Colonic mucosa (tissue), 4 donors: ENCODE measurements at regions not wholly inside any gene's neighbourhood (a gene's known extent, or its start where the extent isn't known, plus 50 kb on each side); places are given as distances from the start of the nearest gene placed in this dataset.

Experiments
- DNase-seq: peaks from one replicate; pipeline ENCODE4 v3.0.0-alpha.2; 2020
- H3K27ac ChIP-seq: fragments of 200-600 bp; one replicate; pipeline ENCODE4 v1.8.0; 2021
- H3K27me3 ChIP-seq: fragments of 200-600 bp; one replicate; pipeline ENCODE4 v1.8.0; 2021
- H3K36me3 ChIP-seq: fragments of 200-600 bp; one replicate; pipeline ENCODE4 v1.8.0; 2021
- H3K4me1 ChIP-seq: fragments of 200-600 bp; one replicate; pipeline ENCODE4 v1.8.0; 2021; ENCODE audit warnings: mild to moderate bottlenecking
- H3K4me3 ChIP-seq: fragments of 200-600 bp; one replicate; pipeline ENCODE4 v1.8.0; 2021
- H3K9ac ChIP-seq, 2 donors: one replicate each; pipeline ENCODE4 v1.7.0; 2013; ENCODE audit warnings: control low read depth in 2 of 2, low read depth in 2 of 2, low read length in 2 of 2
- H3K9me3 ChIP-seq: fragments of 200-600 bp; one replicate; pipeline ENCODE4 v1.8.0; 2021
- CTCF ChIP-seq: fragments of 200-600 bp; IDR thresholded peaks from one replicate; pipeline ENCODE4 v1.8.0; 2022; ENCODE audit warnings: antibody characterized with exemption, mild to moderate bottlenecking
- intact Hi-C: fragments of 100-400 bp; cut with DNase I; formaldehyde crosslinking; loops from one replicate; pipeline ENCODE4 v1.14.1; 2022
- donor health status: healthy.
- donor health status: DM: no; HTN: no; CAD: no.
- donor health status: DM: no; HTN: no; CAD: no.

GRCh38 chr2:118607641-118608040 lies 239.8 kb downstream of the EN1 start:
- TF ChIP-seq CTCF: no peak
- Histone ChIP-seq H3K27me3 (no peaks in the 10 kb centered on the region), H3K4me1 (no peaks in the 10 kb centered on the region), H3K27ac (no peak overlapping the region), H3K36me3 (no peaks in the 10 kb centered on the region), H3K4me3 (no peak overlapping the region), H3K9ac (no peak overlapping the region), H3K9me3 (no peaks in the 10 kb centered on the region)
- DNase-seq: no peak
- intact Hi-C loops: no loop called here

- TF ChIP-seq CTCF: no peak
- H3K27me3 ChIP-seq: no peaks in the 10 kb centered on the region
- DNase-seq: no peak
- H3K4me3 ChIP-seq: no peak overlapping the region
- no peaks in the 10 kb centered on the region for H3K9me3 ChIP-seq
- no peak overlapping the region for H3K27ac ChIP-seq
- no peaks in the 10 kb centered on the region for H3K36me3 ChIP-seq
- H3K9ac ChIP-seq: no peak overlapping the region
- intact Hi-C loops: no loop called here
- no peaks in the 10 kb centered on the region for H3K4me1 ChIP-seq
These were observed 242.6 kb downstream of the EN1 start for GRCh38 chr2:118604811-118605210.

GRCh38 chr2:118604371-118604770 lies 243.1 kb downstream of the EN1 start:
- Histone ChIP-seq H3K9me3 (no peaks in the 10 kb centered on the region), H3K27me3 (no peaks in the 10 kb centered on the region), H3K4me1 (no peaks in the 10 kb centered on the region), H3K9ac (no peak overlapping the region), H3K4me3 (no peak overlapping the region), H3K27ac (no peak overlapping the region), H3K36me3 (no peaks in the 10 kb centered on the region)
- intact Hi-C loops: no loop called here
- DNase-seq: no peak
- no peak for TF ChIP-seq CTCF

- H3K9ac ChIP-seq: no peak overlapping the region
- no peak for DNase-seq
- intact Hi-C loops: no loop called here
- no peaks in the 10 kb centered on the region for H3K9me3 ChIP-seq
- TF ChIP-seq CTCF: no peak
- H3K27me3 ChIP-seq: no peaks in the 10 kb centered on the region
- no peak overlapping the region for H3K27ac ChIP-seq
- H3K4me3 ChIP-seq: no peak overlapping the region
- no peaks in the 10 kb centered on the region for H3K36me3 ChIP-seq
- H3K4me1 ChIP-seq: no peaks in the 10 kb centered on the region
These were observed 248.3 kb downstream of the EN1 start for GRCh38 chr2:118599141-118599540.

DNA sequence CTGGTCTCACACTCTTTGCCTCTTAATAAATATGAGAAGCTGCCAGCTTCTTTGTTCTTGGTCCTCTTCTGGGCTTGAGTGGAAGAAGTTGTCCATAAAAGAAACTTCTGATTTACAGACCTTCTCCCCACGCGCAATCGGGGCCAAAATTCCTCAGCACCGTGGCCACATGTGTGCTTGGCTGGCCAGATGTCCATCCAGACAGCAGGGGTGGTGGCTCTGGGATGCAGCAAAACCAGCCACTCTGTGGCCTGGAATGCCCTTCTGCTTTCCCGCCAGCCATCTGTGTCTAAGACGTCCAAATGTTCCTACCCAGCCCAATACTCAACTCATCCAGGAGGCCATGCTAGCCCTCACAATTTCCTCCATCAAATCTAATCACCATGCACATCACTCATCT lies 250.8 kb downstream of the EN1 start:
- Histone ChIP-seq H3K9me3 (no peaks in the 10 kb centered on the region), H3K4me3 (no peak overlapping the region), H3K4me1 (no peaks in the 10 kb centered on the region), H3K27me3 (no peaks in the 10 kb centered on the region), H3K27ac (no peak overlapping the region), H3K9ac (no peak overlapping the region), H3K36me3 (no peaks in the 10 kb centered on the region)
- TF ChIP-seq CTCF: no peak
- no peak for DNase-seq
- intact Hi-C loops: no loop called here

- TF ChIP-seq CTCF: no peak
These were observed 254.2 kb downstream of the EN1 start for GRCh38 chr2:118593257-118593656.

More at GRCh38 chr2:118593257-118593656, 254.2 kb downstream of the EN1 start:
- Histone ChIP-seq H3K9me3 (no peaks in the 10 kb centered on the region), H3K27ac (no peak overlapping the region), H3K27me3 (no peaks in the 10 kb centered on the region), H3K4me3 (no peak overlapping the region), H3K4me1 (no peaks in the 10 kb centered on the region), H3K36me3 (no peaks in the 10 kb centered on the region), H3K9ac (no peak overlapping the region)
- no peak for DNase-seq
- intact Hi-C loops: no loop called here
